Fibroblast of mammary gland (primary cell): ENCODE measurements at regions not wholly inside any gene's neighbourhood (a gene's known extent, or its start where the extent isn't known, plus 50 kb on each side); places are given as distances from the start of the nearest gene placed in this dataset.

Experiments used
- DNase-seq: peaks from one replicate; pipeline ENCODE4 v3.0.0-alpha.2; 2010; ENCODE audit warnings: low read depth
- H3K4me3 ChIP-seq: 2 replicates; pipeline ENCODE4 v1.5.1; 2011; ENCODE audit warnings: low read depth, mild to moderate bottlenecking, low read length, moderate library complexity; ENCODE audit not compliant: control insufficient read depth
- TF ChIP-seq, protein P1 (sequence below): conservative IDR thresholded peaks from 2 replicates; pipeline ENCODE4 v1.5.1; 2011; ENCODE audit warnings: low read depth, low read length, inconsistent platforms; ENCODE audit not compliant: control insufficient read depth, insufficient read depth

DNA sequence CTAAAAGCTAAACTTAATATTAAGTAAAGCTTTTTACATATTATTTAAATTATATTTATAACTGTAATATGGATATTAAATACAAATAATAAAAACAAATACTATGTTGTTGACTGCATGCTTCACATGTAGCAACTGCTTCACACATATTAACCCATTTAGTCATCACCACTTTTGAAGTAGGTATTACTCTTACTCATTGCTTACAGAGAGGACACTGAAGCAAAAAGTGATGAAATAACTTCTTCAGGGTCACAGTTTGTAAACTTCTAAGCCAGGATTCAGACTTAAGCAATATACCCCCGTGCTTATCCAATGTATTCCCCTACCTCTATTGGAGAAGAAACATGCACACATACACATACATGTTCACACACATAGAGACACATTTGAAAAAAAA, 166.6 kb downstream of the DKK2 start:
- peak; percentile 65 for DNase-seq
- no peak overlapping the region for H3K4me3 ChIP-seq
- TF ChIP-seq, protein P1, sequence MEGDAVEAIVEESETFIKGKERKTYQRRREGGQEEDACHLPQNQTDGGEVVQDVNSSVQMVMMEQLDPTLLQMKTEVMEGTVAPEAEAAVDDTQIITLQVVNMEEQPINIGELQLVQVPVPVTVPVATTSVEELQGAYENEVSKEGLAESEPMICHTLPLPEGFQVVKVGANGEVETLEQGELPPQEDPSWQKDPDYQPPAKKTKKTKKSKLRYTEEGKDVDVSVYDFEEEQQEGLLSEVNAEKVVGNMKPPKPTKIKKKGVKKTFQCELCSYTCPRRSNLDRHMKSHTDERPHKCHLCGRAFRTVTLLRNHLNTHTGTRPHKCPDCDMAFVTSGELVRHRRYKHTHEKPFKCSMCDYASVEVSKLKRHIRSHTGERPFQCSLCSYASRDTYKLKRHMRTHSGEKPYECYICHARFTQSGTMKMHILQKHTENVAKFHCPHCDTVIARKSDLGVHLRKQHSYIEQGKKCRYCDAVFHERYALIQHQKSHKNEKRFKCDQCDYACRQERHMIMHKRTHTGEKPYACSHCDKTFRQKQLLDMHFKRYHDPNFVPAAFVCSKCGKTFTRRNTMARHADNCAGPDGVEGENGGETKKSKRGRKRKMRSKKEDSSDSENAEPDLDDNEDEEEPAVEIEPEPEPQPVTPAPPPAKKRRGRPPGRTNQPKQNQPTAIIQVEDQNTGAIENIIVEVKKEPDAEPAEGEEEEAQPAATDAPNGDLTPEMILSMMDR = no peak

DNA sequence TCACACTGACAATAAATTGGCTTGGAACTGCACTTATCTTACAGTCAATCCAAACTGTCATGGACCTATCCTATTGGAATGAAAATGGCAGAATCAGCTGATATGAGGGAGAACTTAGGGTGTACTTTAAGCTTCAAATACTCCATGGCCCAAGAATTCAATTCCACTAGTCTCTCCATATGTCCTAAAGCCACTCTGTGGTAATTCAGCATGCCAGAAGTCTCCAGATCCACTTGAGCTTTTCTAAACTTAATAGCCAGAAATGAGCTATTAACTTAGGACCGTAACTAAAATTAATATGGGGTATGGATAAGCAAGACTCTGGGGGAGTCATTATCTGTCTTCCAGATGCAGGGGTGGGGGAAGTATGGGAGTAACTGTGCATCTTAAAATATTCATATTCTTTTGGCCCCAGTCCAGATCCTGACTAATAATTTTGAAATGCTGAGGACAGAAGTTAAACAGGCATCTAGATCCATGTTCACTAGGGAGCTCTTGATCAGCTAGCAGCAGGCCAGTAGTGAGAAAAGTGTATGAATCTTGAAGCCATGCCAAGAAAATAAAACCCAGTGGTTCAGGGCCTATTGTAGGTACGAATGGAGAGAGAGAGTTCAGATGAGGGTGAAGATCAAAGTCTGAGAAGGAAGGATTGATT, 167.6 kb downstream of the DKK2 start:
- TF ChIP-seq, protein P1 = no peak
- H3K4me3 ChIP-seq = no peak overlapping the region
- DNase-seq = peak; percentile 35

DNA sequence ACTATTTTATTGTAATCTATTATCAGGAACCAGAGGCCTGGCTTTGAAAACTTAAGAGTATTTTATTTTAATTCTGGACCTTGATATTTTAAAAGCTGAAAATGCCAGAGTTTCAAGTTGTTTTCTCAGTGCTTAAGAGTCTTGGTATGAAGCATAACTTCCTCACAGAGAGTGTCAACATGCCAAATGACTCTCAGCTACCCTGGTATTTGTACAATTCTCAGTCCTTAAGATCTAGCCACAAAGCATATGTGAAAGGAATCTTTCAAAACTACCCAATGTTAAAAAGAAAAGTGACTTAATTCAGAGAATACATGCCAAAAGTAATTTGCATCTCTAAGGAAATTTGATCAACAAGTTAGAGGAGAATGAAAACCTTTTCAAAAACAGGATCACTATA, 171.9 kb downstream of the DKK2 start:
- TF ChIP-seq, protein P1 = no peak
- DNase-seq = peak; percentile 34
- H3K4me3 ChIP-seq = no peak overlapping the region

DNA sequence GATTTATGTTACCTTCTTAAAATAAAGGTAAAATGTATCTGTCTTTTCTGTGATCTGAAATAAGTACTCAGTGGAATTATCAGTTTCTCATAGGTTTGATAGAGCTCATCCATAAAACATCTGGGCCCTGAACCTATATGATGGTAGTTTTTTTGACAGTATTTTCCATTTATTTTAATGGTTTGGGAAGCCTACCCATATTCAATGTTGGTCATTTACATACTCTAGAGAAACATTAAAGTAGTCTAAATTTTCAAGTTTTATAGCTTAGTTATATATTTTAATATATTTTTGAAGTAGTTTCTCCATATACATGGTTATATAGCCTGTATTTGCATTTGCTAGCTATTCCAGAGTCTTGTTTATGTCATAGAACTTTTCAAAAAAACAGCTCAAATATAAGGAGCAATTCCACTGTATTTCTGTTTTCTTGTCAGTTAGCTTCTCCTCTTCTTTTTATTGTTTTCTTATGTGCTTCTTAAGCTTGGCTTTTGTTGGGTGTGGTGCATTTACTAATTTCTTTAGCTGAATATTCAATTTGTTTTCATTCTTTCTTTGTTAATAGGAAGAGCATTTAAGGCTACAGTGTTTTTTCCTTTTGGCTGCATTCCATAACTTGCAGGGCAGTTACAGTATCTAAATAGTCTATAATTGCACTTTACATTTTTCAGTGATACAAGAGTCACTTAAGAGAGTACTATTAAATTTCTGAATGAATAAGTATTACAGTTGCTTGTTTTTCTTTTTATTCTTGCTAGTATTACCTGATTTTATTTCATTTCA, 181.4 kb downstream of the DKK2 start:
- H3K4me3 ChIP-seq = no peak overlapping the region
- no peak for DNase-seq
- TF ChIP-seq, protein P1 = no peak

DNA sequence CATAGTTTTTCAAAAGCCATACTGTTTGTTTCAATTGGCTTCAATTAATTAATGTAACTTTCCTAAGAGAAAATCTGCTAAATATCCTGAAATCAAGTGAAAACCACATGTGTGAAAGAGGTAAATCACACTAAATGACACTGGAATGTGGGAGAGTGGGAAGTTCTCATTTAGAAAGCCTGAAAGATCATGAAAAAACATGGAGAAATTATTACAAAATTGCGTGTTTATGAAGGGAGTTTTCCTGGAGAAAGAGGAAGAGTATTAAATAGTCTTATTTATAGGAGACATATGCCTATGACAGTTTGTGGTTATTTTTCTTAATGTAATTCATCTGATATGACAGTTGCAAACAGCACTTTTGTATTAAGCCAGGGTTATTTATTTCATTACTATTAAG, 183.7 kb downstream of the DKK2 start:
- H3K4me3 ChIP-seq = no peak overlapping the region
- TF ChIP-seq, protein P1 = no peak
- DNase-seq = no peak

DNA sequence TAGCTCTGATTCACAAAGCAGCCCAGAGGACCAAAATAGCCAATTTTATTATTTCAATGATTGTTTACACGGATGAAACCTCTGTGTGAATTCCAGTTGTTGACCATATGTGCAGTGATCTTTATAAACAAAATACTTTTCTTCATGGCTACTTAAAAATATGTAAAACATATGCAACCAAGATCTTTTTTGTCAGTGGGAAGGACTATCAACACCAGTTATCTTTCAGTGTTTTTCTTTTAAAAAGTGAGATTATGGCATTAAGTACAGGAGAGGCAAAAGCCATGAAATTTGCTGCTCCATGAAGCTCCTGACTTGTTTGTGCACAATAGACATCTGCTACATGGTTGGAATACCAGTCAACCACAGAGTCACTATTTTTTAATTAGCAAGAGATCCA, 184.4 kb downstream of the DKK2 start:
- DNase-seq = no peak
- TF ChIP-seq, protein P1 = no peak
- H3K4me3 ChIP-seq = no peak overlapping the region
